K562 (cell line): ENCODE measurements at regions not wholly inside any gene's neighbourhood (a gene's known extent, or its start where the extent isn't known, plus 50 kb on each side); places are given as distances from the start of the nearest gene placed in this dataset.

Experiments used
- ATAC-seq: fragments of 200-7000 bp; cut with Tn5 transposase; 3 replicates; pipeline ENCODE4 v1.9.1; 2020; ENCODE audit warnings: moderate library complexity
- BruUV-seq: library from RNA; stranded (reverse); fragments of 400-500 nt; replicated peaks from 2 replicates; lab custom pipeline; 2021; lab: Mats Ljungman, UMichigan
- CTCF ChIA-PET: fragments of 300-600 bp; formaldehyde crosslinking; extraction: SDS; loops from one replicate; lab custom pipeline; 2021; ENCODE audit warnings: low intra/inter-chr PET ratio; lab: Yijun Ruan, JAX
- POLR2A ChIA-PET: fragments of 300-600, 350-650 bp; sonication (Branson Sonifier 250); formaldehyde crosslinking; extraction: SDS; loops from one replicate; lab custom pipeline; 2021; ENCODE audit warnings: antibody characterized with exemption, inconsistent platforms; lab: Yijun Ruan, JAX
- DNase-seq, 4 experiments: peaks; one replicate each; pipeline versions ENCODE4 v3.0.0 to v3.0.0-alpha.2; 2011 to 2018; ENCODE audit warnings: low spot score in 3 of 4, mixed read lengths in 3 of 4; ENCODE audit errors: extremely low read depth in 1 of 4
- FAIRE-seq: peaks from 2 replicates; lab custom pipeline; 2011; peaks lifted over from hg19 to GRCh38; lab: Jason Lieb, UNC
- H2AFZ ChIP-seq: 2 replicates; pipeline ENCODE4 v1.6.0; 2011; ENCODE audit warnings: low read depth, low read length, control low read depth, inconsistent platforms
- H3K27ac ChIP-seq: fragments of 200-600 bp; 3 replicates; pipeline ENCODE4 v1.8.0; 2011; ENCODE audit warnings: low read depth, mild to moderate bottlenecking, control low read depth, inconsistent platforms, low read length, moderate library complexity, mixed read lengths; ENCODE audit errors: extremely low read depth
- H3K27me3 ChIP-seq, 2 experiments: fragments of 300-600 bp in 1 of 2; 2 replicates in 1 of 2; 3 replicates in 1 of 2; pipeline versions ENCODE4 v1.6.0 to v1.8.0; 2011; ENCODE audit warnings: inconsistent platforms in 2 of 2, low read length in 2 of 2, mild to moderate bottlenecking in 1 of 2, mixed read lengths in 1 of 2, moderate library complexity in 1 of 2; ENCODE audit not compliant: control insufficient read depth in 2 of 2, insufficient read depth in 2 of 2
- H3K36me3 ChIP-seq: fragments of 300-600 bp; 3 replicates; pipeline ENCODE4 v1.8.0; 2011; ENCODE audit warnings: mild to moderate bottlenecking, low read length, inconsistent platforms; ENCODE audit not compliant: control insufficient read depth, insufficient read depth
- H3K4me1 ChIP-seq, 2 experiments: fragments of 200-600 bp in 1 of 2; replicated peaks in 1 of 2; 2 replicates in 1 of 2; 3 replicates in 1 of 2; pipeline versions ENCODE4 v1.5.1 to v1.8.0; 2011; ENCODE audit warnings: inconsistent platforms in 2 of 2, low read length in 2 of 2, mild to moderate bottlenecking in 1 of 2, mixed read lengths in 1 of 2, moderate library complexity in 1 of 2; ENCODE audit not compliant: control insufficient read depth in 2 of 2, insufficient read depth in 2 of 2
- H3K4me2 ChIP-seq: 2 replicates; pipeline ENCODE4 v1.6.1; 2011; ENCODE audit warnings: low read length, control low read depth, inconsistent platforms, mixed read lengths; ENCODE audit not compliant: insufficient read depth
- H3K4me3 ChIP-seq: fragments of 200-600 bp; sonication (generic), shearing (Covaris generic); 2 replicates; pipeline ENCODE4 v1.5.1; 2016; ENCODE audit warnings: control low read depth, inconsistent platforms
- H3K79me2 ChIP-seq: fragments of 200-600 bp; 3 replicates; pipeline ENCODE4 v1.8.0; 2011; ENCODE audit warnings: low read length, inconsistent platforms; ENCODE audit not compliant: control insufficient read depth, insufficient read depth
- H3K9ac ChIP-seq, 2 experiments: 2 replicates each; pipeline versions ENCODE4 v1.6.0 to v1.6.1; 2011; ENCODE audit warnings: low read depth in 2 of 2, low read length in 2 of 2, control low read depth in 1 of 2, inconsistent platforms in 1 of 2, mild to moderate bottlenecking in 1 of 2, mixed read lengths in 1 of 2; ENCODE audit not compliant: insufficient read depth in 1 of 2
- H3K9me1 ChIP-seq: one replicate; pipeline ENCODE4 v1.6.0; 2011; ENCODE audit warnings: inconsistent platforms, mild to moderate bottlenecking, low read length, moderate library complexity; ENCODE audit not compliant: control insufficient read depth, insufficient read depth
- H3K9me3 ChIP-seq: replicated peaks from 2 replicates; pipeline ENCODE4 v1.5.1; 2011; ENCODE audit warnings: low read depth, low read length, inconsistent platforms; ENCODE audit not compliant: control insufficient read depth, insufficient read depth
- H4K20me1 ChIP-seq: replicated peaks from 2 replicates; pipeline ENCODE4 v1.6.1; 2011; ENCODE audit warnings: low read length, inconsistent platforms, mixed read lengths; ENCODE audit not compliant: control insufficient read depth, insufficient read depth
- ATF7 ChIP-seq: fragments of 450-650 bp; IDR thresholded peaks from 2 replicates; pipeline ENCODE4 v1.7.1; 2014; ENCODE audit warnings: mild to moderate bottlenecking, moderate library complexity
- CREB1 ChIP-seq, 2 experiments: sonication (generic) in 1 of 2; formaldehyde crosslinking in 1 of 2; IDR thresholded peaks; 2 replicates each; pipeline versions ENCODE4 v1.6.1 to v1.8.0; 2012 to 2022; ENCODE audit warnings: inconsistent platforms in 1 of 2, mild to moderate bottlenecking in 1 of 2, missing genetic modification reagents in 1 of 2, moderate library complexity in 1 of 2
- CREM ChIP-seq: IDR thresholded peaks from 2 replicates; pipeline ENCODE4 v1.6.1; 2014; ENCODE audit warnings: antibody characterized with exemption, low read depth
- ETV5 ChIP-seq: sonication (generic); formaldehyde crosslinking; IDR thresholded peaks from 2 replicates; pipeline ENCODE4 v1.4.0; 2020; ENCODE audit warnings: low read depth, mild to moderate bottlenecking, missing genetic modification reagents
- FOXJ3 ChIP-seq: sonication (generic); formaldehyde crosslinking; IDR thresholded peaks from 2 replicates; pipeline ENCODE4 v1.4.0; 2020; ENCODE audit warnings: mild to moderate bottlenecking, missing genetic modification reagents
- GTF2F1 ChIP-seq: IDR thresholded peaks from 2 replicates; pipeline ENCODE4 v1.6.1; 2011; ENCODE audit warnings: low read depth, low read length, improper control_type of control experiment
- HDAC1 ChIP-seq, 2 experiments: fragments of 450-650 bp; IDR thresholded peaks; 2 replicates each; pipeline ENCODE4 v1.6.1; 2016 to 2017; ENCODE audit warnings: inconsistent platforms in 1 of 2, mild to moderate bottlenecking in 1 of 2, moderate library complexity in 1 of 2
- L3MBTL2 ChIP-seq: fragments of 450-650 bp; IDR thresholded peaks from 2 replicates; pipeline ENCODE4 v1.6.1; 2016; ENCODE audit warnings: mild to moderate bottlenecking, moderate library complexity
- NFE2 ChIP-seq: IDR thresholded peaks from 2 replicates; pipeline ENCODE4 v1.6.1; 2014; ENCODE audit warnings: antibody characterized with exemption, low read depth
- NONO ChIP-seq, 2 experiments: fragments of 200-400 bp in 1 of 2; fragments of 450-650 bp in 1 of 2; formaldehyde crosslinking in 1 of 2; IDR thresholded peaks; 2 replicates each; pipeline ENCODE4 v1.6.1; 2017; ENCODE audit warnings: low read depth in 2 of 2, mild to moderate bottlenecking in 2 of 2, moderate library complexity in 2 of 2, low read length in 1 of 2
- NRF1 ChIP-seq, 2 experiments: fragments of 450-650 bp; IDR thresholded peaks in 1 of 2; conservative IDR thresholded peaks in 1 of 2; 2 replicates each; pipeline ENCODE4 v1.6.1; 2014; ENCODE audit warnings: mild to moderate bottlenecking in 2 of 2
- SRSF7 ChIP-seq: fragments of 200-400 bp; formaldehyde crosslinking; optimal IDR thresholded peaks from 2 replicates; pipeline ENCODE3; 2017; ENCODE audit warnings: mild to moderate bottlenecking, low read depth, low read length
- TBL1XR1 ChIP-seq, 2 experiments: IDR thresholded peaks; 2 replicates each; pipeline ENCODE4 v1.6.1; 2012; ENCODE audit warnings: improper control_type of control experiment in 2 of 2, low read length in 2 of 2, mild to moderate bottlenecking in 1 of 2
- TRIM28 ChIP-seq: fragments of 450-650 bp; IDR thresholded peaks from 2 replicates; pipeline ENCODE4 v1.6.1; 2017
- ZBTB8A ChIP-seq: fragments of 450-650 bp; IDR thresholded peaks from 2 replicates; pipeline ENCODE4 v1.6.1; 2018; ENCODE audit warnings: mild to moderate bottlenecking, moderate library complexity; ENCODE audit not compliant: partially characterized antibody
- ZNF140 ChIP-seq: fragments of 250-450 bp; sonication (Bioruptor Pico); IDR thresholded peaks from 2 replicates; pipeline ENCODE4 v1.8.0; 2021; ENCODE audit warnings: moderate library complexity, mild to moderate bottlenecking, inconsistent platforms
- ZNF354B ChIP-seq: fragments of 250-450 bp; sonication (Bioruptor Pico); IDR thresholded peaks from 2 replicates; pipeline ENCODE4 v1.4.0; 2020
- WGBS: fragments of 100-300 bp; shearing (Covaris generic); methylation state at CpG from one replicate; pipeline ENCODE4 v1.1.6; 2016; ENCODE audit warnings: low coverage, mixed read lengths; ENCODE audit not compliant: insufficient coverage; ENCODE audit errors: missing lambda C conversion rate; 5-methylcytosine and 5-hydroxymethylcytosine counted together
- in situ Hi-C: fragments of 300-500 bp; cut with MboI; formaldehyde crosslinking; loops from 4 replicates; pipeline ENCODE4 v1.15.0; 2018; ENCODE audit warnings: inconsistent platforms, mixed read lengths
- intact Hi-C: fragments of 100-400 bp; cut with micrococcal nuclease; formaldehyde crosslinking; loops from 2 replicates; pipeline ENCODE4 v1.14.2; 2022
- TF ChIP-seq, protein P1 (sequence below): fragments of 250-450 bp; sonication (Bioruptor Pico); IDR thresholded peaks from 2 replicates; pipeline ENCODE4 v1.8.0; 2022; ENCODE audit warnings: moderate library complexity, mild to moderate bottlenecking, inconsistent platforms
- TF ChIP-seq, protein P2 (sequence below): fragments of 250-450 bp; sonication (Bioruptor Pico); IDR thresholded peaks from 2 replicates; pipeline ENCODE4 v1.5.1; 2021; ENCODE audit warnings: mild to moderate bottlenecking
- TF ChIP-seq, protein P3 (sequence below): fragments of 450-650 bp; IDR thresholded peaks from 2 replicates; pipeline ENCODE4 v1.6.1; 2017; ENCODE audit warnings: mild to moderate bottlenecking, moderate library complexity

DNA sequence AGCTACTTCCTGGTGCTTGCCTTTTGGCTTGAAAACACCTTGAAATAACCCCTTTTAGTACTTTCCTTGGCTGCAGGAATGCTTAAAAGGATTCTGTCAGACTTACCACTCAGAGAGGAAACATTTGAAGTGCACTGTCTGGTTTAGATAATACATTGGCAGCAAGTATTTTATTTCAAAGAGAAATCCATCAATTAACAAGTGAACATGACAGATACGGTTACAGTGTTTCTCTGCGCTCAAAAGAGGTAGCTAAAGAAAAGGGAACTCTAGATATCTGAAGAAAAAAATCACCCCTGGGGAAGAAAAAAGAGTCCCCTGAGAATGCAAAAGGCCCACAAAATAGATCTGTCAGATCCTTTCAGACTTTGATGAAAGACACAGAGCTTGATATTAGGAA is 421.9 kb downstream of the LRFN5 start (continued):
- TF ChIP-seq CREB1 (IDR thresholded peaks at IDR 0.05) (no peak), CREB1 (CRISPR knock-in tag; IDR thresholded peaks at IDR 0.05) (no peak), SRSF7 (no peak), TBL1XR1 (IDR thresholded peaks at IDR 0.05; ENCODE audit: low read length in 2 of 2) (no peak), ATF7 (no peak), NFE2 (no peak), NRF1 (conservative IDR thresholded peaks at IDR 0.05 in 1 of 2, IDR thresholded peaks at IDR 0.05 in 1 of 2) (no peak)
- TF ChIP-seq, protein P1, sequence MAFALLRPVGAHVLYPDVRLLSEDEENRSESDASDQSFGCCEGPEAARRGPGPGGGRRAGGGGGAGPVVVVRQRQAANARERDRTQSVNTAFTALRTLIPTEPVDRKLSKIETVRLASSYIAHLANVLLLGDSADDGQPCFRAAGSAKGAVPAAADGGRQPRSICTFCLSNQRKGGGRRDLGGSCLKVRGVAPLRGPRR (CRISPR knock-in tag) = no peak
- TF ChIP-seq, all 486 proteins: peak for 0

DNA sequence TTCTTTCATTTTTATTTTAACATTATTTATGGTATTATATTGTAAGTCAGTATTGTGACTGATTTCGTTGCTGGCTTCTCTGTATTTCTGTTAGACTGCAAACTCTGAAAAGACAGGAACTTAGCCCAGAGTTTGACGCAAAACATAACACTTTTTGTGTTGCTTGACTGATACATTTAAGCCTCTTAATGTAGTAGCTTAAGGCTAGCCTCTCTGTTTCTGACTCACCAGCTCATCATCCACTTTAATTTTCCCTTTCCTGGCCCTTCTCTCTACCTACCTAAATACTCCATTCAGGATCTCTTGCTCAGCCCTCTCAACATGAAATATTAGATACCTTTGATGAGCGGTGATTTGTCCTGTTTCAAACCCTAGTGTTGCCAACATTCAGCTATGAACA is 420.6 kb downstream of the LRFN5 start:
- Histone ChIP-seq H3K4me1 (no peaks in the 10 kb centered on the region), H4K20me1 (no peaks in the 10 kb centered on the region), H3K4me2 (no peak overlapping the region), H2AFZ (no peak overlapping the region), H3K4me3 (no peak overlapping the region), H3K27ac (no peak overlapping the region), H3K79me2 (no peaks in the 10 kb centered on the region), H3K9me1 (no peaks in the 10 kb centered on the region), H3K27me3 (no peaks in the 10 kb centered on the region), H3K9ac (no peak overlapping the region), H3K36me3 (no peaks in the 10 kb centered on the region), H3K9me3 (no peaks in the 10 kb centered on the region)
- no peak for DNase-seq
- no peak for ATAC-seq
- POLR2A ChIA-PET = no interaction called here
- CTCF ChIA-PET = no interaction called here
- WGBS = 0% methylated on average over 3 of the region's 3 CpGs
- in situ Hi-C loops (no loop called here), intact Hi-C loops (no loop called here)
- no TSS peak for BruUV-seq
- no peak for FAIRE-seq
- TF ChIP-seq HDAC1 (IDR thresholded peaks at IDR 0.05) (no peak), ZNF354B (CRISPR knock-in tag) (no peak), L3MBTL2 (no peak), FOXJ3 (CRISPR knock-in tag) (no peak), GTF2F1 (no peak), TRIM28 (no peak), CREM (no peak), ZBTB8A (no peak), ZNF140 (CRISPR knock-in tag) (no peak), NONO (IDR thresholded peaks at IDR 0.05; ENCODE audit: low read depth in 2 of 2, low read length in 1 of 2) (no peak), ETV5 (no peak)
- TF ChIP-seq, protein P2, sequence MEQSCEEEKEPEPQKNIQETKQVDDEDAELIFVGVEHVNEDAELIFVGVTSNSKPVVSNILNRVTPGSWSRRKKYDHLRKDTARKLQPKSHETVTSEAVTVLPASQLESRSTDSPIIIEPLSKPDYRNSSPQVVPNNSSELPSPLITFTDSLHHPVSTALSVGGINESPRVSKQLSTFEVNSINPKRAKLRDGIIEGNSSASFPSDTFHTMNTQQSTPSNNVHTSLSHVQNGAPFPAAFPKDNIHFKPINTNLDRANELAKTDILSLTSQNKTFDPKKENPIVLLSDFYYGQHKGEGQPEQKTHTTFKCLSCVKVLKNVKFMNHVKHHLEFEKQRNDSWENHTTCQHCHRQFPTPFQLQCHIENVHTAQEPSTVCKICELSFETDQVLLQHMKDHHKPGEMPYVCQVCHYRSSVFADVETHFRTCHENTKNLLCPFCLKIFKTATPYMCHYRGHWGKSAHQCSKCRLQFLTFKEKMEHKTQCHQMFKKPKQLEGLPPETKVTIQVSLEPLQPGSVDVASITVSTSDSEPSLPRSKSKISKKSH (CRISPR knock-in tag) = no peak
- TF ChIP-seq, protein P3, sequence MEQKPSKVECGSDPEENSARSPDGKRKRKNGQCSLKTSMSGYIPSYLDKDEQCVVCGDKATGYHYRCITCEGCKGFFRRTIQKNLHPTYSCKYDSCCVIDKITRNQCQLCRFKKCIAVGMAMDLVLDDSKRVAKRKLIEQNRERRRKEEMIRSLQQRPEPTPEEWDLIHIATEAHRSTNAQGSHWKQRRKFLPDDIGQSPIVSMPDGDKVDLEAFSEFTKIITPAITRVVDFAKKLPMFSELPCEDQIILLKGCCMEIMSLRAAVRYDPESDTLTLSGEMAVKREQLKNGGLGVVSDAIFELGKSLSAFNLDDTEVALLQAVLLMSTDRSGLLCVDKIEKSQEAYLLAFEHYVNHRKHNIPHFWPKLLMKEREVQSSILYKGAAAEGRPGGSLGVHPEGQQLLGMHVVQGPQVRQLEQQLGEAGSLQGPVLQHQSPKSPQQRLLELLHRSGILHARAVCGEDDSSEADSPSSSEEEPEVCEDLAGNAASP = no peak
